SK-N-MC (cell line): ENCODE measurements at regions not wholly inside any gene's neighbourhood (a gene's known extent, or its start where the extent isn't known, plus 50 kb on each side); places are given as distances from the start of the nearest gene placed in this dataset.

Source experiments
- EZH2 ChIP-seq: fragments of 200-600 bp; sonication (generic); IDR thresholded peaks from one replicate; pipeline ENCODE4 v1.6.1; 2017; ENCODE audit warnings: antibody characterized with exemption
- POLR2AphosphoS5 ChIP-seq: IDR thresholded peaks from 2 replicates; pipeline ENCODE4 v1.6.1; 2012; ENCODE audit warnings: mild to moderate bottlenecking, low read depth, low read length, borderline replicate concordance

- no peak for TF ChIP-seq EZH2
- no peak for TF ChIP-seq POLR2AphosphoS5
These were observed 430.2 kb upstream of the TBX3 start for GRCh38 chr12:115114140-115114539.
